ENCODE measurements at regions not wholly inside any gene's neighbourhood (a gene's known extent, or its start where the extent isn't known, plus 50 kb on each side); places are given as distances from the start of the nearest gene placed in this dataset.

DNA sequence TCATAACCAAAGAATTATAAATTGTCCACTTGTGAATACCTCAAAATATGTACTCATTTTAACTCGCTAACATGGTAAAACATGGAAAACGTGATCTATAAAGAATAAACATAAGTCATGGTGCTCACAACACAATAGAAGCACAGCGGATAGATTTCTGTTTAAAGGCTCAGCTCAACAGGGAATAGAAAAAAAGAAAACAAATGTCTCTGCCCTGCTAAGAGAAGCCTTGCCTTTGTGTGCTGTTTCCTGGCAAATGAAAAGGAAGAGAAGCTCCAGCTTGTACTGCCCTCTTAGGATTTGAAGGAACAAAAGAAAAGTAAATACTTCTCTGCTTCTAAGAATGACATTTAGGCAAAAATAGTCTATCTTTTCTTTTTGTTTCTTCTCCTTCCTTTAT is 121.0 kb upstream of the KRR1 start:
- TF ChIP-seq, protein P1, sequence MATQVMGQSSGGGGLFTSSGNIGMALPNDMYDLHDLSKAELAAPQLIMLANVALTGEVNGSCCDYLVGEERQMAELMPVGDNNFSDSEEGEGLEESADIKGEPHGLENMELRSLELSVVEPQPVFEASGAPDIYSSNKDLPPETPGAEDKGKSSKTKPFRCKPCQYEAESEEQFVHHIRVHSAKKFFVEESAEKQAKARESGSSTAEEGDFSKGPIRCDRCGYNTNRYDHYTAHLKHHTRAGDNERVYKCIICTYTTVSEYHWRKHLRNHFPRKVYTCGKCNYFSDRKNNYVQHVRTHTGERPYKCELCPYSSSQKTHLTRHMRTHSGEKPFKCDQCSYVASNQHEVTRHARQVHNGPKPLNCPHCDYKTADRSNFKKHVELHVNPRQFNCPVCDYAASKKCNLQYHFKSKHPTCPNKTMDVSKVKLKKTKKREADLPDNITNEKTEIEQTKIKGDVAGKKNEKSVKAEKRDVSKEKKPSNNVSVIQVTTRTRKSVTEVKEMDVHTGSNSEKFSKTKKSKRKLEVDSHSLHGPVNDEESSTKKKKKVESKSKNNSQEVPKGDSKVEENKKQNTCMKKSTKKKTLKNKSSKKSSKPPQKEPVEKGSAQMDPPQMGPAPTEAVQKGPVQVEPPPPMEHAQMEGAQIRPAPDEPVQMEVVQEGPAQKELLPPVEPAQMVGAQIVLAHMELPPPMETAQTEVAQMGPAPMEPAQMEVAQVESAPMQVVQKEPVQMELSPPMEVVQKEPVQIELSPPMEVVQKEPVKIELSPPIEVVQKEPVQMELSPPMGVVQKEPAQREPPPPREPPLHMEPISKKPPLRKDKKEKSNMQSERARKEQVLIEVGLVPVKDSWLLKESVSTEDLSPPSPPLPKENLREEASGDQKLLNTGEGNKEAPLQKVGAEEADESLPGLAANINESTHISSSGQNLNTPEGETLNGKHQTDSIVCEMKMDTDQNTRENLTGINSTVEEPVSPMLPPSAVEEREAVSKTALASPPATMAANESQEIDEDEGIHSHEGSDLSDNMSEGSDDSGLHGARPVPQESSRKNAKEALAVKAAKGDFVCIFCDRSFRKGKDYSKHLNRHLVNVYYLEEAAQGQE (IDR thresholded peaks at IDR 0.05; ENCODE audit: borderline replicate concordance): no peak
- no peak for TF ChIP-seq EZH2 (IDR thresholded peaks at IDR 0.05; ENCODE audit: borderline replicate concordance, insufficient read depth, low read length, poor library complexity, severe bottlenecking)
- TF ChIP-seq POLR2AphosphoS5 (IDR thresholded peaks at IDR 0.05): no peak
- TF ChIP-seq CTCF (IDR thresholded peaks at IDR 0.05; ENCODE audit: poor library complexity, severe bottlenecking): no peak
- TF ChIP-seq TAF1 (IDR thresholded peaks at IDR 0.05; ENCODE audit: low read depth): no peak

Data from neural cell (in vitro differentiated cells).